K562 (cell line): ENCODE measurements at regions not wholly inside any gene's neighbourhood (a gene's known extent, or its start where the extent isn't known, plus 50 kb on each side); places are given as distances from the start of the nearest gene placed in this dataset.
"Not testable (repeated sequence)": the region's sequence is repeated elsewhere in the genome, so short reads cannot be mapped to it uniquely, and the experiment has no call there.

Experiments used
- ATAC-seq: fragments of 200-7000 bp; cut with Tn5 transposase; 3 replicates; pipeline ENCODE4 v1.9.1; 2020; ENCODE audit warnings: moderate library complexity
- BruUV-seq: library from RNA; stranded (reverse); fragments of 400-500 nt; replicated peaks from 2 replicates; lab custom pipeline; 2021; lab: Mats Ljungman, UMichigan
- CTCF ChIA-PET: fragments of 300-600 bp; formaldehyde crosslinking; extraction: SDS; loops from one replicate; lab custom pipeline; 2021; ENCODE audit warnings: low intra/inter-chr PET ratio; lab: Yijun Ruan, JAX
- POLR2A ChIA-PET: fragments of 300-600, 350-650 bp; sonication (Branson Sonifier 250); formaldehyde crosslinking; extraction: SDS; loops from one replicate; lab custom pipeline; 2021; ENCODE audit warnings: antibody characterized with exemption, inconsistent platforms; lab: Yijun Ruan, JAX
- DNase-seq, 4 experiments: peaks; one replicate each; pipeline versions ENCODE4 v3.0.0 to v3.0.0-alpha.2; 2011 to 2018; ENCODE audit warnings: low spot score in 3 of 4, mixed read lengths in 3 of 4; ENCODE audit errors: extremely low read depth in 1 of 4
- FAIRE-seq: peaks from 2 replicates; lab custom pipeline; 2011; peaks lifted over from hg19 to GRCh38; lab: Jason Lieb, UNC
- H2AFZ ChIP-seq: 2 replicates; pipeline ENCODE4 v1.6.0; 2011; ENCODE audit warnings: low read depth, low read length, control low read depth, inconsistent platforms
- H3K27ac ChIP-seq: fragments of 200-600 bp; 3 replicates; pipeline ENCODE4 v1.8.0; 2011; ENCODE audit warnings: low read depth, mild to moderate bottlenecking, control low read depth, inconsistent platforms, low read length, moderate library complexity, mixed read lengths; ENCODE audit errors: extremely low read depth
- H3K27me3 ChIP-seq, 2 experiments: fragments of 300-600 bp in 1 of 2; 2 replicates in 1 of 2; 3 replicates in 1 of 2; pipeline versions ENCODE4 v1.6.0 to v1.8.0; 2011; ENCODE audit warnings: inconsistent platforms in 2 of 2, low read length in 2 of 2, mild to moderate bottlenecking in 1 of 2, mixed read lengths in 1 of 2, moderate library complexity in 1 of 2; ENCODE audit not compliant: control insufficient read depth in 2 of 2, insufficient read depth in 2 of 2
- H3K36me3 ChIP-seq: fragments of 300-600 bp; 3 replicates; pipeline ENCODE4 v1.8.0; 2011; ENCODE audit warnings: mild to moderate bottlenecking, low read length, inconsistent platforms; ENCODE audit not compliant: control insufficient read depth, insufficient read depth
- H3K4me1 ChIP-seq, 2 experiments: fragments of 200-600 bp in 1 of 2; replicated peaks in 1 of 2; 2 replicates in 1 of 2; 3 replicates in 1 of 2; pipeline versions ENCODE4 v1.5.1 to v1.8.0; 2011; ENCODE audit warnings: inconsistent platforms in 2 of 2, low read length in 2 of 2, mild to moderate bottlenecking in 1 of 2, mixed read lengths in 1 of 2, moderate library complexity in 1 of 2; ENCODE audit not compliant: control insufficient read depth in 2 of 2, insufficient read depth in 2 of 2
- H3K4me2 ChIP-seq: 2 replicates; pipeline ENCODE4 v1.6.1; 2011; ENCODE audit warnings: low read length, control low read depth, inconsistent platforms, mixed read lengths; ENCODE audit not compliant: insufficient read depth
- H3K4me3 ChIP-seq: fragments of 200-600 bp; sonication (generic), shearing (Covaris generic); 2 replicates; pipeline ENCODE4 v1.5.1; 2016; ENCODE audit warnings: control low read depth, inconsistent platforms
- H3K79me2 ChIP-seq: fragments of 200-600 bp; 3 replicates; pipeline ENCODE4 v1.8.0; 2011; ENCODE audit warnings: low read length, inconsistent platforms; ENCODE audit not compliant: control insufficient read depth, insufficient read depth
- H3K9ac ChIP-seq, 2 experiments: 2 replicates each; pipeline versions ENCODE4 v1.6.0 to v1.6.1; 2011; ENCODE audit warnings: low read depth in 2 of 2, low read length in 2 of 2, control low read depth in 1 of 2, inconsistent platforms in 1 of 2, mild to moderate bottlenecking in 1 of 2, mixed read lengths in 1 of 2; ENCODE audit not compliant: insufficient read depth in 1 of 2
- H3K9me1 ChIP-seq: one replicate; pipeline ENCODE4 v1.6.0; 2011; ENCODE audit warnings: inconsistent platforms, mild to moderate bottlenecking, low read length, moderate library complexity; ENCODE audit not compliant: control insufficient read depth, insufficient read depth
- H3K9me3 ChIP-seq: replicated peaks from 2 replicates; pipeline ENCODE4 v1.5.1; 2011; ENCODE audit warnings: low read depth, low read length, inconsistent platforms; ENCODE audit not compliant: control insufficient read depth, insufficient read depth
- H4K20me1 ChIP-seq: replicated peaks from 2 replicates; pipeline ENCODE4 v1.6.1; 2011; ENCODE audit warnings: low read length, inconsistent platforms, mixed read lengths; ENCODE audit not compliant: control insufficient read depth, insufficient read depth
- WGBS: fragments of 100-300 bp; shearing (Covaris generic); methylation state at CpG from one replicate; pipeline ENCODE4 v1.1.6; 2016; ENCODE audit warnings: low coverage, mixed read lengths; ENCODE audit not compliant: insufficient coverage; ENCODE audit errors: missing lambda C conversion rate; 5-methylcytosine and 5-hydroxymethylcytosine counted together
- in situ Hi-C: fragments of 300-500 bp; cut with MboI; formaldehyde crosslinking; loops from 4 replicates; pipeline ENCODE4 v1.15.0; 2018; ENCODE audit warnings: inconsistent platforms, mixed read lengths
- intact Hi-C: fragments of 100-400 bp; cut with micrococcal nuclease; formaldehyde crosslinking; loops from 2 replicates; pipeline ENCODE4 v1.14.2; 2022
- TF ChIP-seq, protein P1 (sequence below), 3 experiments: IDR thresholded peaks in 2 of 3; conservative IDR thresholded peaks in 1 of 3; 2 replicates each; pipeline ENCODE4 v1.5.1; 2011 to 2012; ENCODE audit warnings: low read length in 3 of 3, mild to moderate bottlenecking in 3 of 3, control low read depth in 2 of 3, improper control_type of control experiment in 1 of 3, inconsistent platforms in 1 of 3, low read depth in 1 of 3, mixed read lengths in 1 of 3, moderate library complexity in 1 of 3; ENCODE audit not compliant: insufficient read depth in 2 of 3

DNA sequence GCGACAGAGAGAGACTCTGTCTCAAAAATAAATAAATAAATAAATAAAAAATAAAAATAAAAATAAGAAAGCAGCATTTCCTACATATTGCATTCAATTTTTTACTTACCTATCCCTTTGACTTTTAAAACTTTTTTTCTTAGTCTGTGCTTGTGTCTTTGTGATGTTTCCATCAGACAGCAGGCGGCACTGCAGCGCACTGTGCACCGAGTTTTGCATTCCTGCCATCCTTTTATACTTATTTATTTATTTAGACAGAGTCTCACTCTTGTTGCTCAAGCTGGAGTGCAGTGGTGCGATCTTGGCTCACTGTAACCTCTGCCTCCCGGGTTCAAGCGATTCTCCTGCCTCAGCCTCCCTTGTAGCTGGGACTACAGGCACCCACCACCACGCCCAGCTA is 203.9 kb downstream of the SPATA31A1 start:
- POLR2A ChIA-PET, H3K27me3 ChIP-seq, CTCF ChIA-PET, H3K79me2 ChIP-seq, DNase-seq, H3K4me3 ChIP-seq, H2AFZ ChIP-seq, H3K4me2 ChIP-seq, H3K9ac ChIP-seq, H3K9me3 ChIP-seq, H3K9me1 ChIP-seq, H4K20me1 ChIP-seq, FAIRE-seq, in situ Hi-C loops, H3K36me3 ChIP-seq, H3K27ac ChIP-seq, H3K4me1 ChIP-seq, BruUV-seq, intact Hi-C loops: not testable (repeated sequence)
- TF ChIP-seq, protein P1, sequence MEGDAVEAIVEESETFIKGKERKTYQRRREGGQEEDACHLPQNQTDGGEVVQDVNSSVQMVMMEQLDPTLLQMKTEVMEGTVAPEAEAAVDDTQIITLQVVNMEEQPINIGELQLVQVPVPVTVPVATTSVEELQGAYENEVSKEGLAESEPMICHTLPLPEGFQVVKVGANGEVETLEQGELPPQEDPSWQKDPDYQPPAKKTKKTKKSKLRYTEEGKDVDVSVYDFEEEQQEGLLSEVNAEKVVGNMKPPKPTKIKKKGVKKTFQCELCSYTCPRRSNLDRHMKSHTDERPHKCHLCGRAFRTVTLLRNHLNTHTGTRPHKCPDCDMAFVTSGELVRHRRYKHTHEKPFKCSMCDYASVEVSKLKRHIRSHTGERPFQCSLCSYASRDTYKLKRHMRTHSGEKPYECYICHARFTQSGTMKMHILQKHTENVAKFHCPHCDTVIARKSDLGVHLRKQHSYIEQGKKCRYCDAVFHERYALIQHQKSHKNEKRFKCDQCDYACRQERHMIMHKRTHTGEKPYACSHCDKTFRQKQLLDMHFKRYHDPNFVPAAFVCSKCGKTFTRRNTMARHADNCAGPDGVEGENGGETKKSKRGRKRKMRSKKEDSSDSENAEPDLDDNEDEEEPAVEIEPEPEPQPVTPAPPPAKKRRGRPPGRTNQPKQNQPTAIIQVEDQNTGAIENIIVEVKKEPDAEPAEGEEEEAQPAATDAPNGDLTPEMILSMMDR (IDR thresholded peaks at IDR 0.05 in 2 of 3, conservative IDR thresholded peaks at IDR 0.05 in 1 of 3; ENCODE audit: insufficient read depth in 2 of 3, low read depth in 1 of 3, low read length in 3 of 3), result peak in 1 of 3 experiments; percentile 8; a peak in 1 of 6 replicates
- ATAC-seq, result peak; percentile 62; the same call in 2 of the 3 replicates
- 5% methylated on average over 8 of the region's 8 CpGs for WGBS

GRCh38 chr9:39566782-39567181 is 211.3 kb downstream of the SPATA31A1 start:
- not testable (repeated sequence) for BruUV-seq, FAIRE-seq, H3K4me3 ChIP-seq

GRCh38 chr9:39567396-39567795 is 211.9 kb downstream of the SPATA31A1 start:
- H3K4me1 ChIP-seq, H3K9me3 ChIP-seq, in situ Hi-C loops, FAIRE-seq, H4K20me1 ChIP-seq, intact Hi-C loops, H3K27ac ChIP-seq, H3K9ac ChIP-seq, H2AFZ ChIP-seq, H3K79me2 ChIP-seq, DNase-seq, BruUV-seq, H3K9me1 ChIP-seq, H3K36me3 ChIP-seq, H3K4me3 ChIP-seq, ATAC-seq, H3K4me2 ChIP-seq, POLR2A ChIA-PET, H3K27me3 ChIP-seq, CTCF ChIA-PET: not testable (repeated sequence)
- 0% methylated on average over 1 of the region's 1 CpG for WGBS

More at GRCh38 chr9:39566782-39567181, 211.3 kb downstream of the SPATA31A1 start:
- ATAC-seq, intact Hi-C loops, H3K9me1 ChIP-seq, H2AFZ ChIP-seq, H3K4me2 ChIP-seq, H4K20me1 ChIP-seq, in situ Hi-C loops, H3K9ac ChIP-seq, CTCF ChIA-PET, H3K4me1 ChIP-seq, H3K27ac ChIP-seq, H3K27me3 ChIP-seq, H3K9me3 ChIP-seq, POLR2A ChIA-PET, DNase-seq, H3K36me3 ChIP-seq, H3K79me2 ChIP-seq: not testable (repeated sequence)
- WGBS, result 0% methylated on average over 6 of the region's 6 CpGs
